Stimulated activated CD4-positive, alpha-beta T cell treated with anti-CD3 and anti-CD28 coated beads, Interleukin-2, amount 100 ng/mL, for 24 hours (primary cell): ENCODE measurements at regions not wholly inside any gene's neighbourhood (a gene's known extent, or its start where the extent isn't known, plus 50 kb on each side); places are given as distances from the start of the nearest gene placed in this dataset.
"Not testable (repeated sequence)": the region's sequence is repeated elsewhere in the genome, so short reads cannot be mapped to it uniquely, and the experiment has no call there.

Experiments
- DNase-seq, 2 donors: peaks; one replicate each; pipeline ENCODE4 v3.0.0-alpha.2; 2020

- DNase-seq = no peak
Measured at GRCh38 chr5:66234241-66234640, 90.1 kb downstream of the SREK1 start.

GRCh38 chr5:66238435-66238834 lies 94.3 kb downstream of the SREK1 start:
- DNase-seq = no peak

DNA sequence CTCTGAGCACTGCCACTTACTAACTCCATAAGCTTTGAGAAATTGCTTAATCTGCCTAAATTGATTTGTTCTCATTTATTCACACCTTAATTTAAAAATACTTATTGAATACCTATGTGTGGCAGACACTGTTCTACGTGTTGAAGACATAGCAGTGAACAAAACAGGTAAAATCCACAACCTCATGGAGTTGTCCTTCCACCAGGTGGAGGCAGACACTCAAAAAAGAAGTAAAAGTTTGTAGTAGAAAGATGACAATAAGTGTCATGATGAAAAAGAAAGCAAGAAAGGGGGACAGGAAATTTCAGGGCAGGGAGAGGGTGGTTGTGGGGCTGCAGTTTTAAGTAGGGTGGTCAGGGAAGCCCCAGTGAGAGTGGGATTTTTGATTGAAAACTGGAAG lies 94.9 kb downstream of the SREK1 start:
- DNase-seq = no peak

- DNase-seq = no peak
Measured at GRCh38 chr5:66241136-66241825, 97.2 kb downstream of the SREK1 start.

DNA sequence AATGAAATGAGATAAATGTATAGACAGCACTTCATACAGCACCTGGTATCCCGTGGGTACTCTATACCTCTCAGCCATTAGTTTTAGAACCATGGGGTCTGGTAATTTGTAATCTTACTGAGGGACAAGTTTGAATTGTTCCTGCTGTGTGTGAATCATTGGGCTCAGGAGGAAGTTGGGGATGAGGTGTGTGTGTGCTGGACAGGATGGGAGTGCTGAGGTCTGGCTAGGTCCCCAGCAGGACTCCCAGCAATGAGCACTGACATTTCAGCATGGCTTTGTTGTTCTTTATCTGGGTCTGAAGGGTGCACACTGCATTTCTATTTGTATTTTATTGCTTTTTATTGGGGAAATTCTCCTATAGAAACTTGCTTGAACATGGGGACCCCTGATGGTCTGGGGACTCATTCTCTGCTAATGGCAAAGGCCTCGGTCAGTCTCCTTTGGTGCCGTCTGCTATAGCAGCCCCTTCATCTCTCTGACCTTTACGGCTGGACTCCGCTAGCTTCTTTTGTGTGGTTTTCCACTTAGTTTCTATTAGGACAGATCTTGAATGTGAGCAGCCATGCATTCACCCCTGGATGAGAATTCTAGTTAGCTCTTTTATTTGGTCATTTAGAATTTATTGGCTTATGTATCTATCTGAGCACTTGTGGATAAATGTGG lies 98.1 kb downstream of the SREK1 start:
- no peak for DNase-seq

DNA sequence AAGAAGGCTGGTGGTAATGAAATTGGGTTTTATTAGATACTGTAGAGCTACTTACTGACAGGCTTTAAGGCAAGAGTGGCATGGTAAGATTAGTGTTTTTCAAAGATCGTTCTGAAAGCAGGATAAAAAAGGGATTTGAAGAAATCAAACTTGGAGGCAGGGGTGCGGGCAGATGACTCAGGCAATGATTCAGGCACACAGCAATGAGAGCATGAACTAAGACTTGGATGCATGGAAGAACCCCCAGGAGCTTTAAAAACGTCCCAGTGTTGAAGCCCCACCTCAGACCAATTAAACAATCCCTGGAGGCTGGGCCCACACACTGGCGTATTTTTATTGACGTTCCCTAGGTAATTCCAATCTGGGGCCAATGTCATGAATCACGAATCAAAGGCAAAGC lies 102.5 kb downstream of the SREK1 start:
- no peak for DNase-seq

- DNase-seq = no peak
Measured at GRCh38 chr5:66247176-66247960, 103.3 kb downstream of the SREK1 start.

- no peak for DNase-seq
Measured at GRCh38 chr5:66248874-66249273, 104.8 kb downstream of the SREK1 start.

GRCh38 chr5:66249920-66250319 lies 105.8 kb downstream of the SREK1 start:
- no peak for DNase-seq

DNA sequence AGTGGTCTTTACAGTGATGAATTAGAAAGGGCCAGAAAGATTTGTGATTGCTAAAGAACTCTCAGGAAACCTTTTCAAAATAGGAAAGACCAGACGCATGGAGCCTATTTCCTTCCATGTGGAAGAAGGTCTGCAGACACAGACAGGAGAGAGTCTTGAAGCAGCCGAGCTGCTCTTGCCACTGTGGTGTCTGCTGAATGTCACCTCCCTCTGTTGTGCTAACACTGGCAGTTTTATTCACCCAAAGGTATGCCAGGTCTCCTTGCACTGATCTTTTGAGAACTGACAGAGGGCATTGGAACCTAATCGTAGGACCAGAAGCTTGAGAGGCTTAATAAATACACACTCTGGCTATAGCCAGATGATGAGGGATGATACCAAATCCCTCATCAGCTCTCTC lies 108.7 kb downstream of the SREK1 start:
- DNase-seq = no peak

DNA sequence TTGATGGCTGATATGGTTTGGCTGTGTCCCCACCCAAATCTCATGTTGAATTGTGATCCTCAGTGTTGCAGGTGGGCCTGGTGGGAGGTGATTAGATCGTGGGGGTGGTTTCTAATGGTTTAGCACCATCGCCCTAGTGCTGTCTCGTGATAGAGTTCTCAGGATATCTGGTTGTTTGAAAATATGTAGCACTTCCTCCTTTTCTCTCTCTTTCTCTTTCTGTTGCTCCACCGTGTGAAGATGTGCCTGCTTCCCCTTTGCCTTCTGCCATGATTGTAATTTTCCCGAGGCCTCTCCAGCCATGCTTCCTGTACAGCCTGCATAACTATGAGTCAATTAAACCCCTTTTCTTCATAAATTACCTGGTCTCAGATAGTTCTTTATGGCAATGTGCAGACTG lies 111.6 kb downstream of the SREK1 start:
- no peak for DNase-seq

DNA sequence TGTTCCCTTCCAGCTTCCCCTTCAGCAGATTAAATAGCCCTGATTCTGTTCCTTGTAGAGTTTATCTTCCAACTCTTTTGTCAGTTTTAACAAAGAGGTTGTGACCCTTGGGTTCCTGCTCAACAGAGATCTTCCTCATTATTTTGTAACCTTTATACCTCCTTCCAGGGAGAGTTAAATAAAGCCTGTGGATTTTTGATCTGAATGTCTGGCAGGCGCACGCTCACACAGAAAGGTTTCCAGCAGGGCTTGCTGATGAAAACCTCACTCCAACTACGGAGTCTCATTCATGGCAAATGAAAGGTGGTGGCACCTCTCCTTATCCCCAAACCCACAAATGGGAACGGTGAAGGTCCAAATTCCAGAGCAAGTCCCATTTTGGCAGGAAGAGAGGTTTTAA lies 129.0 kb downstream of the SREK1 start:
- no peak for DNase-seq

- DNase-seq = no peak
Measured at GRCh38 chr5:66276986-66277385, 132.9 kb downstream of the SREK1 start.

DNA sequence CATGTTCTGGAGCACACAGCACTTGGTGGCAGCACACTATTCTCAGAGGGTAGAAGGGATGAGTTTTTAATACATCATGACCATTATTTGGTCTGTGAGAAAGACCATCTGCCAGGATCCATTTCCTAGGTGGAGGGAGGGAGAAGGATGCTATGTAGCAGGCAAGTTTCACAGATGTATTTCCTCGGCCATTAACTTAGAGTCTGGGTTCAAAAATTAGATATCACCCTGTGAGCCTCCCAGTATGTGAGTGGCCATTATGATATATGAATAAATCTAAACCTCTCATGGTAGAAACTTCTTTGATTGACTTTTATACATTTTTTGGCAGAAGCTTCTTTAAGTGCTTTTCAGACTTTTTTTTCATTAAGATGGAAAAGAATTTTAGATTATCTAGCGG lies 133.9 kb downstream of the SREK1 start:
- DNase-seq = no peak

GRCh38 chr5:66281294-66281693 lies 137.2 kb downstream of the SREK1 start:
- no peak for DNase-seq

GRCh38 chr5:66284588-66285342 lies 140.7 kb downstream of the SREK1 start:
- DNase-seq = no peak

DNA sequence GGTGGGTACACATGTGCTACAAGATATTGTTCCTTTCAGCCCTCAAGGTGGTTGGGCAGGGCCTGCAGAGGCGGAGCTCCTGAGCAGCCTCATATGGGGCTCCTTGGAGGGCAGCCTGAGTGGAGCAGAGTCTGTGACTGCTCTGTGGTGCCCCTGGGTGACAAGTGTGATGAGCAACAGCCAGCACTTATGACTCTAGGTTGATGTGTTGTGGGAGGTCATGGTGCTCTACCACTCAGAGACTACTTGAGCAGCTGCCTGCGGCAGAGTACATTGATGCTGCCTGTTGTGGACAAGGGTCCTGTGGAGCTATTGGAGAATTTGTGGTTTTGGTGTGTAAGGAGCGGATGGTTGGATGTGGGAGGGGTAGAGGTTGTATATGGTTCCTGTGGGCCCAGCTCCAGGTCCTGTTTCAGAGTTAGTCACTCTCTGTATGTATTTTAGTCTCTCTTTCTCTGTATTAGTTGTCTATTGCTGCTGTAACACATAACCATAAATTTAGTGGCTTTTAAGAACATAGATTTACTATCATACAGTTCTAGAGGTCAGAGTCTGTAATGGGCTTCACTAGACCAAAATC lies 141.3 kb downstream of the SREK1 start:
- DNase-seq = no peak

- no peak for DNase-seq
Measured at GRCh38 chr5:66291771-66292170, 147.7 kb downstream of the SREK1 start.

GRCh38 chr5:66293851-66294250 lies 149.8 kb downstream of the SREK1 start:
- DNase-seq = not testable (repeated sequence)

DNA sequence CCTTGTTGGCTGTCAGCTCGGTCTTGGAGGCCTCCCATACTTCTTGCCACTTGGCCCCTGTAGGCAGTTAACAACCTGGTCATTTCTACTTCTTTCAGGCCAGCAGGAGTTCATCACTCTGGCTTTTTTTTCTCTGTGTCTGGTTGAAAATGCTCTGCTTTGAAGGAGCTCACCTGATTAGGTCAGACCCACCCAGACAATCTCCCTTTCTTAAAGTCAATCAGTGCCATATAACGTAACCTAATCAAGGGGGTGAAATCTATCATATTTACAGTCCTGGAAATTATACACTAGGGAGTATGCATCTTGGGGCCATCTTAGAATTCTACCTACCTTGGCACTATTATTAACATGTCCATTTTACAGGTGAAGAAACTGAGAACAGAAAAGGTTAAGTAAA lies 155.4 kb downstream of the SREK1 start:
- DNase-seq = no peak

GRCh38 chr5:66302344-66302743 lies 158.2 kb downstream of the SREK1 start:
- DNase-seq = no peak

DNA sequence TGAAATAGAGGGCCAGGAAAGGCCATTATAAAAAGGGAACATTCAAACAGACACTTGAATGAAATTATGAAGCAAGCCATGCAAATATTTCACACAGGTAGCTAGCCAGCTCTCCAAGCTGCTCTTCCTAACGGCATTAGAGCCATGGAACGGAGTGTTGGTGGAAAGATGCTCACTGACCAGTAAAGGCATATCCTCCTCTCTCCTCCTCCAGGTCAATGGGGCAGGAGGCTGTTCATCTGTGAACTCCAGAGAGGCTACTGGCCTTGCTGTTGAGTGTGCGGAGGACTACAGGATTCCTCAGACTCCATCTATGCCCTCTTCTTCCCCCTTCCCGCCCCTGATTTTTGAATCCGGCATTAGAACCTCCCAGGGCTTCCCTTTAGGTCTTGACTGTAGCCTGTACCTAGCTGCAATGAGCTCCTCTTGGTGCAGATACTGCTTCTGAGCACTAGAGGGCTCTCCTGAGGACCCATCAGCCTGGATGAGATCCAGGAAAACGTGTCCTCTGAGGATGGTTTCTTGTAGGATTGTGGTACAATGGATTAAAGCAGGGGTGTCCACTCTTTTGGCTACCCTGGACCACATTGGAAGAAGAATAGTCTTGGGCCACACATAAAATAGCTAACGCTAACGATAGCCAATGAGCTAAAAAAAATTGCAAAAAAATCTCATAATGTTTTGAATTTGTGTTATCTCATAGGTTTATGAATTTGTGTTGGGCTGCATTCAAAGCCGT lies 162.2 kb downstream of the SREK1 start:
- peak; percentile 20 to 23 for DNase-seq
